SIG-M5 (cell line): ENCODE measurements at regions not wholly inside any gene's neighbourhood (a gene's known extent, or its start where the extent isn't known, plus 50 kb on each side); places are given as distances from the start of the nearest gene placed in this dataset.
"Not testable (repeated sequence)": the region's sequence is repeated elsewhere in the genome, so short reads cannot be mapped to it uniquely, and the experiment has no call there.

ENCODE experiments used
- DNase-seq: peaks from one replicate; lab custom pipeline; 2025; lab: John Stamatoyannopoulos, UW

- no peak for DNase-seq
Observed at GRCh38 chr1:213782941-213783672, 204.7 kb upstream of the PROX1 start.

DNA sequence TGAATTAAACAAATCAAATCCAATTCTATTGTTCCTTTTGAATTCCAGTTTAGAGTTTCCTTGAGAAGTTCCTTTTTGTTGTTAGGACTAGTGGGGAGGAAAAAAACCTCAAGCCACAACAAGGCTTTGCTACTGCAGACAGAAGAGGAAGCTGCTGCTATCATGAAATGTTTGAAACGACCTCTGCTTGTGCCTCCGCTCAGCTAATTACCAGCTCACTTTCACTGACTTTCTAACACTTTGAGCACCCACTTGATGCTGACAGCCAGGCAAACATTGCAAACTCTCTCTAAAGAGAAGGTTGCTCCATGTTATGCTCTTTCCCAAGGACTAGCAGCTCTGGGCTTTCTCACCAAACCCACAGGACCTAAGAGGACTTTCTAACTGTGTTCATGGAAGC lies 203.9 kb upstream of the PROX1 start:
- DNase-seq = no peak

DNA sequence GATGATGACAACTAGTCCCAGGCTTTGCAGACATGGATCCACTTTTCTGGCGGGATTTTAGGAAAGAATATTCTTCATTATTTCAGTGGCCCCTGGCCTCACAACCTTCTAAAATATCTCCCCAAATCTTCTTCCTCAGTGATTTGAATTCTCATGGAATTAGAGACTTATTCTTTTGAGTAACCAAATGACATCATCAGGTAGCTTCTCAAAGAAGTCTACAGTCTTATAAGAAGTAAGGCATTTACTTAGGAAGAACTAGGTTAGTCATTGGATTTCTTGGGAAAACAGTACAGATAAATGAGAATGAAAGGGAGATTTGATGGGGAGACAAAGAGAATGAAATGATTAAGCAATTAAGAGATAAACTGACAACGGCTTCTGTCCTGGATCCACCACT lies 201.1 kb upstream of the PROX1 start:
- DNase-seq = no peak

DNA sequence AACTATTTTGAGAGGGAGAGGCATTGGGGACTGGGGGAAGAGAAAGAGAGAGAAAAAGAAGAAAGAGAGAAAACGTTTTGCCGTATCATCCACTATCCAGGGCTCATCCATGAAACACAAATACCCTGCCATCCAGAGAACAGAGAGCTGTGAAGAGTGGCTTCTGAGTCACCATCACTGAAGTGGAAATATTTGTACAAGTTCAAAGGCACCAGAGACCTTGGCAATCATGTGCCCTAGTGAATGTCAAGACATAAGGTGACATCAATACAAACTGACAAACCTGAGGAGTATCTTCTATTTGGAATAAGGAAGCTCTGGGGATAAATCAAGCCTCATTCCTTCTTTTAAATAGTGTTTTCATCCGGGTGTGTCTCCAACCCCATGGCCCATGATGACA lies 197.2 kb upstream of the PROX1 start:
- no peak for DNase-seq

GRCh38 chr1:213793482-213794067 lies 194.2 kb upstream of the PROX1 start:
- no peak for DNase-seq

DNA sequence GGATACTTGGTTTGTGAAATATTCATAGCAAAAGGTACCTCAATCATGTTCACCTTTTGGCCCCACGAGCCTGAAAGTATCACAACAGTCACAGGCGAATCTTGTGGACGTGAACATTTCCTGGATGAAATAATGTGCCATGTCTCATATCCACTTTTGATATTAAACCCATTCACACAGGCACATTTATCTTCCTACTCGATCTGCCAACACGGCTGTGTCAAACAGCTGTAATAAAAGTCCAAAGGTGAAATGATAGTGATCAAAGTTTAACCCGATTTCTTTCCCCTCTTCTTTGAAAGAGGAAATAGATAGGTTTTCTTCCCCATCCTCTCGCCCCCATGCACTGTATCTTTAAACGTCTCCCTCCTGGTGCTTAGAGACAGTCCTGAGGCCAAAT lies 191.2 kb upstream of the PROX1 start:
- no peak for DNase-seq

GRCh38 chr1:213808288-213808687 lies 179.5 kb upstream of the PROX1 start:
- DNase-seq = not testable (repeated sequence)

DNA sequence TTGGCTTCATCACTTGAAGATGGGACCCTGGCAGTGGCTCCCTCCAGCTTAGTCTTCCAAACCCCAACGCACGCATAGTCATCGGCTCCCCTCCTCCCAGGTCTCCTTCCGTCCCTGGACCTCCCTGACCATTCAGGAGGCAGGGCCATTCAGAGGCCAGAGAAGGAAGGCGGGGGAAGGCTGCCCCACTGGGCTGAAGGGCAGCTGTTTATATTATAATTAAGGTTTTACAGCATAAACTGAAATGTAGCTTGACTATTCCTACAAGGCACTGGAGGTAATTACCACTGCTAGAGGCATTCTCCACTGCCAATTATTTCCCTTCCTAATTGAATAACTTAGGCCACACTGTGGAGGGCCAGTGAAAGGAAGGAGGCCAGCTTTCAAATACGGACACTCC lies 170.6 kb upstream of the PROX1 start:
- no peak for DNase-seq

- DNase-seq = no peak
Observed at GRCh38 chr1:213820362-213821149, 167.2 kb upstream of the PROX1 start.

DNA sequence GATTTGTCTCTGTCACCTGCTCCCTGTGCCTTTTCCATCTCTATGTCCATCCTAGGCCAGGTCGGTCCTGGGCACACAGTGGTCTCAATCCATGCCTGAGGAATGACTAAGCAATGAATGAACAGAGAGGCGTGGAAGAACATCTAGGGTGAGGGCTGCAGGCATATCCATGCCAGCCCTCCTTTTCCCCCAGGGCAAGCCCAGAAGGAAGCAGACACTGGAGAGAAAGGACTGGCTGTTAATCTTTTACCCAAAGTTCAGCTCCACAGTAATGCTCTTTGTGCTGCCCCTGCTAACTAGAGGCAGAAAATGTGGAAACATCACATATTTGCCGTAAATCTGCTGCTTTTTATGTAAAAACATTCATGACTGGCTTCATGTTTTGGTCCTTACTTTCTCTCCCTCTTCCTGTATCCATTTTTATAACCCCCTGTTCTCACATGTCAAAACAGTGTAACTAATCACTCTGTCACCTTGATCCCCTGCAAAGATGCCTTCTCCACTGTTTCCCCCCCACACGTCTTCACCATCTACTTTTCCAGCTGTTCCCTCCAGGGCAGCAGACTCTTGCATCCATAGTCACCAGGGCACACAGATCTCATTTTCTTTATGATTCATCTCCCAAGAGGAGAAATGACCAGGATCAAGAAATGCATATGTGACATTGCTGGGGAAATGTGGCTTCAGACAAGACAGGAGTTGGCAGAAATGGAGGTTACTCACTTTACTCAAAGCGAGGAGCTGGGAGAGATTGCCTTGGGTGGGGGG lies 166.4 kb upstream of the PROX1 start:
- no peak for DNase-seq

- no peak for DNase-seq
Observed at GRCh38 chr1:213821943-213822334, 165.8 kb upstream of the PROX1 start.

DNA sequence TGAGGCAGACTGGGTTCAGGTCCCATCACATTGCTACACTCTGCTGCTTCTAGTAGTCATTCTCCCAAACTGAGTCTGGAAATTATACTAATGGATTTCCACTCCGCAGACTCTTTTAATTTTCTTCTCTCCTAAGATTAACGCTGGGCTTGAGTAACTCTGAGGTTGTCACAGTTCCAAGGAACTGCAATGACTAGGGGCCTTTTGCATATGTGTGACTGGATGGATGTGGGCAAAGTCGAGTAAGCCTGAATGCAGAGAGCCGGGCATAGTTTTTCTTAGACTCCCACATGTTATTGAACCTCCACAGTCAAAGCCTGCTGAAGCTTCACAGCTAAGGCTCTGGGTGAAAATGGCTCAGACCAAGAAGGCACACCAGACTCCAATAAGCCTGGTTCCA lies 160.9 kb upstream of the PROX1 start:
- no peak for DNase-seq

- DNase-seq = no peak
Observed at GRCh38 chr1:213828867-213829266, 158.9 kb upstream of the PROX1 start.

GRCh38 chr1:213829780-213830179 lies 158.0 kb upstream of the PROX1 start:
- no peak for DNase-seq

DNA sequence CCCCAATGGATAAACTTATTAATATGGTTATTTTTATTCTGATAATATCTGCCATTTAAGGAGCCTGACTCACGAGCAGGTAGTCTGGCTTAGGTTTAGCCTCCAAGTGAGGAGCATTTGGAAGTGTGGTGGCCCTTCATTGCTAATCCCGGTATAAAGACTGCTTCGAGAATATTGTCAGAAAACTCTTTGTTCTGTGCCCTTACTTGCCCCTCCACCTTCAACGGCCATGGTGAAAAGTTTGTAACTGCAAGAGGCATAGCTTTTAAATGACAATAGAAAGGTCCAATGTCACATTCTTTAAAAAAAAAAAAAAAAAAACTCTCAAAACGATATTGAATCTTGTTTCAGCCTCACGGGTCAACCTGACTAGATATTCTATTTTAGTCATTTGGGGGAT lies 157.4 kb upstream of the PROX1 start:
- no peak for DNase-seq

DNA sequence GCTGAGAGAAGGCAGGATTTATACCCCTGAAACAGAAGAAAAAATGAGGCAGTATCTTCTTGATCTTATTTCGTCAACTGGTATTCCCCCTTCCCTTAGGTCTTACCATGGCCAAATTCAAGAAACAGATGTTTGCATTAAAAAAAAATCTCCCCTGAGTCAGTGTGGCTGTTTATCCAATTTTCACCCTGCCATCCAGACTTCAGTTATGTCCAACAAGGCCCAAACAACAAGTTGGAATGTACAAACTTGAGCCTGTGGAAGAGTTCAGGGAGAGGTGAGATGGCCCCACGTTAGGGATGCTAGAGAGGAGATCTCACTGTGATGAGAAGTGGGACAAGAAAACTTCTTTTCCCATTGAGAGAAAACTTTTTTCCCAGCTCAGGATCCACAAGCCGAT lies 147.2 kb upstream of the PROX1 start:
- no peak for DNase-seq

GRCh38 chr1:213844632-213845031 lies 143.1 kb upstream of the PROX1 start:
- no peak for DNase-seq

- DNase-seq = no peak
Observed at GRCh38 chr1:213852107-213852506, 135.7 kb upstream of the PROX1 start.

DNA sequence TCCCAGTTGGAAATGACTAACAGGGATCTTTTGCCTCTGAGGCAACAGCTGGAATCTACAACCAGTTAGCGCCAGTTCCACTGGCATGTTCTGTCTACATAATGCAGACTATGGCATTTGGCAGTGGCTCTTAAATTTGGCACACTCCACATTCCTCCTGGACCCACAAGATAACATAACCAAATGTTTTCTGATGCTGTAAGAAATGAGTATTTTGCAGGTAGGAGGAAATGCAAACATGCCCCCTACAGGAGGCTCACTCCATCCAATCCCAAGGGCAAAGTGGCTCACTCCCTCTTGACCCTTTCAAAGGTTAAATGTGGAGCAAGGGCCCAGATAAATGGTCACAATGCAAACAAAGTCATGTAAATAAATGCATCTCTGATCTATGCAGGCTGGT lies 129.2 kb upstream of the PROX1 start:
- no peak for DNase-seq

- DNase-seq = no peak
Observed at GRCh38 chr1:213861841-213862240, 125.9 kb upstream of the PROX1 start.

DNA sequence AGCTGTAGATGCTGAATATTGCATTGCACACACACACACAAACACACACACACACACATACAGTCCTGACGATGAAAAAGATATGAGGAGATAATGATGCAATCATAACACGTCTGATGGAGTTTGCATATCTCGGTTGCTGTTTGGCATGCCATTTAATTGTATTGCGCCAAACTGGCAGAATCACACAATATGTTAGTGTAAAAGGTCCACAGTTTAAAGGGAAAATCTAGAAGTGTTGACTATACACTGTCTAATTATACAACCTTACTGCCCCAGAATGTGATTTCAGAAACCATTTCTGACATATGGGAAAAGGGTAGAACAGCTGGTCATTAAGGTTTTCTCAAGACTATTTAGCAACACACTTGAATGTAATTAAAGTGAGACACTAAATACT lies 123.7 kb upstream of the PROX1 start:
- no peak for DNase-seq

GRCh38 chr1:213868482-213868881 lies 119.3 kb upstream of the PROX1 start:
- no peak for DNase-seq

DNA sequence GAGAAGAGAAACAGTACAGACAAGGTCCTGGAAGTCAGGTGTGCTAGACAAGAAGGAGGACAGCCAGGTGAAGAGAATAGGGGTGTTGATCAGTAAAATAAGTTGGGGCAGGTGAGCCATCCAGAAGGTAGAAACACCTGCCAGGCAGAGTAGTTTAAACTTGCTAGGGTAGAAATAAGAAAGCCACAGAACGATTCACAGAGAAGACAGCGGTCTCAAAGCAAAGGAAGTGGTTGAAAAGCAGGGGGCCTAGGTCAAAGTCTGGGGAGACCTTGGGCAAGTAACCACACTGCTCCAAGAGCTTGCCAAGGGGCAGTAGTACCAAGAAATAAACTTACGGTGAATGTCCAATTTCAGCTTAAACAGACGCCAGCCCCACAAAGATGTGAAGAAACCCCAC lies 116.6 kb upstream of the PROX1 start:
- no peak for DNase-seq
